Small intestine (tissue), 7 donors: ENCODE measurements at regions not wholly inside any gene's neighbourhood (a gene's known extent, or its start where the extent isn't known, plus 50 kb on each side); places are given as distances from the start of the nearest gene placed in this dataset.
"Not testable (repeated sequence)": the region's sequence is repeated elsewhere in the genome, so short reads cannot be mapped to it uniquely, and the experiment has no call there.

ENCODE experiments used
- DNase-seq, 2 donors: peaks; one replicate each; pipeline versions ENCODE4 v3.0.0 to v3.0.0-alpha.2; 2013
- FAIRE-seq: peaks from 2 replicates; lab custom pipeline; 2012; peaks lifted over from hg19 to GRCh38; lab: Jason Lieb, UNC
- H3K27ac ChIP-seq, 3 donors: one replicate each; pipeline ENCODE4 v1.5.1; 2013; ENCODE audit warnings: low read length in 2 of 3, mild to moderate bottlenecking in 2 of 3, control low read depth in 1 of 3, inconsistent platforms in 1 of 3, low read depth in 1 of 3, moderate library complexity in 1 of 3
- H3K27me3 ChIP-seq, 3 donors: one replicate each; pipeline ENCODE4 v1.6.1; 2013; ENCODE audit warnings: low read length in 3 of 3, inconsistent platforms in 1 of 3; ENCODE audit not compliant: control insufficient read depth in 3 of 3, insufficient read depth in 3 of 3
- H3K36me3 ChIP-seq, 3 donors: one replicate each; pipeline ENCODE4 v1.6.1; 2013; ENCODE audit warnings: low read length in 3 of 3, inconsistent platforms in 1 of 3, low read depth in 1 of 3, mild to moderate bottlenecking in 1 of 3, moderate library complexity in 1 of 3; ENCODE audit not compliant: control insufficient read depth in 3 of 3, insufficient read depth in 2 of 3
- H3K4me1 ChIP-seq, 3 donors: one replicate each; pipeline ENCODE4 v1.6.1; 2013; ENCODE audit warnings: low read length in 2 of 3, inconsistent platforms in 1 of 3, low read depth in 1 of 3, mild to moderate bottlenecking in 1 of 3, moderate library complexity in 1 of 3; ENCODE audit not compliant: control insufficient read depth in 3 of 3, insufficient read depth in 2 of 3
- H3K4me3 ChIP-seq, 3 donors: one replicate each; pipeline ENCODE4 v1.5.1; 2013; ENCODE audit warnings: low read length in 3 of 3, control low read depth in 1 of 3, inconsistent platforms in 1 of 3, low read depth in 1 of 3, mild to moderate bottlenecking in 1 of 3, moderate library complexity in 1 of 3
- H3K9me3 ChIP-seq, 2 donors: one replicate each; pipeline ENCODE4 v1.6.1; 2013; ENCODE audit warnings: low read depth in 1 of 2, low read length in 1 of 2; ENCODE audit not compliant: control insufficient read depth in 2 of 2, insufficient read depth in 1 of 2
- WGBS, 3 donors: extraction: QIAGEN DNeasy Blood & Tissue Kit; methylation state at CpG; one replicate each; pipeline ENCODE4 v1.1.7; 2013; 5-methylcytosine and 5-hydroxymethylcytosine counted together
- donor health status: healthy with polysubstance abuse.
- donor health status: control.
- donor health status: control.
- donor health status: Bipolar disorder and iron deficiency.
- donor health status: healthy.

- H3K4me1 ChIP-seq, DNase-seq, H3K36me3 ChIP-seq, H3K4me3 ChIP-seq, FAIRE-seq, H3K27ac ChIP-seq, H3K9me3 ChIP-seq, H3K27me3 ChIP-seq: not testable (repeated sequence)
- WGBS, 3 donors = 82 to 85% (median 84%) methylated on average over 9 to 10 of the region's 10 CpGs
Measured at GRCh38 chr13:24599019-24599791, 81.0 kb upstream of the ATP12A start.

- 54 to 96% (median 91%) methylated on average over 6 of the region's 6 CpGs for WGBS, 3 donors
- FAIRE-seq (no peak), DNase-seq (peak in 1 of 2 donors; percentile 30)
- Histone ChIP-seq H3K4me3 (no peak overlapping the region), H3K36me3 (no peaks in the 10 kb centered on the region), H3K27me3 (no peaks in the 10 kb centered on the region), H3K9me3 (no peaks in the 10 kb centered on the region), H3K4me1 (no peaks in the 10 kb centered on the region), H3K27ac (no peak overlapping the region)
Measured at GRCh38 chr13:24605923-24606372, 74.3 kb upstream of the ATP12A start.

GRCh38 chr13:24606486-24607170, 73.6 kb upstream of the ATP12A start:
- Histone ChIP-seq H3K27ac (no peak overlapping the region), H3K4me1 (no peaks in the 10 kb centered on the region), H3K4me3 (no peak overlapping the region), H3K9me3 (no peaks in the 10 kb centered on the region), H3K36me3 (no peaks in the 10 kb centered on the region), H3K27me3 (no peaks in the 10 kb centered on the region)
- DNase-seq = no peak
- FAIRE-seq = no peak
- WGBS, 3 donors = 89 to 95% (median 95%) methylated on average over 6 of the region's 6 CpGs

- H3K27ac ChIP-seq = no peak overlapping the region
- no peak overlapping the region for H3K4me3 ChIP-seq
- H3K9me3 ChIP-seq = no peaks in the 10 kb centered on the region
- H3K4me1 ChIP-seq = no peaks in the 10 kb centered on the region
- no peaks in the 10 kb centered on the region for H3K36me3 ChIP-seq
- H3K27me3 ChIP-seq = no peaks in the 10 kb centered on the region
- FAIRE-seq (no peak), DNase-seq (no peak)
- 76 to 86% (median 77%) methylated on average over 3 of the region's 3 CpGs for WGBS, 3 donors
Measured at GRCh38 chr13:24610956-24611355, 69.3 kb upstream of the ATP12A start.

- no peaks in the 10 kb centered on the region for H3K27me3 ChIP-seq
Measured at GRCh38 chr13:24612726-24613125, 67.5 kb upstream of the ATP12A start.

GRCh38 chr13:24613128-24613527, 67.1 kb upstream of the ATP12A start:
- DNase-seq (no peak), FAIRE-seq (no peak)
- Histone ChIP-seq H3K4me1 (no peaks in the 10 kb centered on the region), H3K9me3 (no peaks in the 10 kb centered on the region), H3K27me3 (no peaks in the 10 kb centered on the region), H3K27ac (no peak overlapping the region), H3K36me3 (no peaks in the 10 kb centered on the region), H3K4me3 (no peak overlapping the region)
- WGBS, 3 donors = 92 to 96% (median 94%) methylated on average over 3 of the region's 3 CpGs

More at GRCh38 chr13:24612726-24613125, 67.5 kb upstream of the ATP12A start:
- Histone ChIP-seq H3K27ac (no peak overlapping the region), H3K4me1 (no peaks in the 10 kb centered on the region), H3K36me3 (no peaks in the 10 kb centered on the region), H3K4me3 (no peak overlapping the region), H3K9me3 (no peaks in the 10 kb centered on the region)
- FAIRE-seq = no peak
- no peak for DNase-seq
- 92 to 97% (median 95%) methylated on average over 9 of the region's 9 CpGs for WGBS, 3 donors

GRCh38 chr13:24613755-24614154, 66.5 kb upstream of the ATP12A start:
- Histone ChIP-seq H3K4me3 (no peak overlapping the region), H3K27ac (no peak overlapping the region), H3K9me3 (no peaks in the 10 kb centered on the region), H3K27me3 (no peaks in the 10 kb centered on the region), H3K4me1 (peaks cover 0 to 1% (median 0%) of the 10 kb centered on the region in 3 donors), H3K36me3 (no peaks in the 10 kb centered on the region)
- no peak for FAIRE-seq
- WGBS, 3 donors = 72 to 86% (median 82%) methylated on average over 11 of the region's 11 CpGs
- no peak for DNase-seq

GRCh38 chr13:24614306-24615080, 65.7 kb upstream of the ATP12A start:
- peaks cover 0 to 4% (median 0%) of the 10 kb centered on the region in 3 donors for H3K4me1 ChIP-seq
- no peaks in the 10 kb centered on the region for H3K36me3 ChIP-seq
- H3K27me3 ChIP-seq = no peaks in the 10 kb centered on the region
- DNase-seq (no peak), FAIRE-seq (no peak)
- 85 to 90% (median 86%) methylated on average over 15 of the region's 15 CpGs for WGBS, 3 donors
- no peaks in the 10 kb centered on the region for H3K9me3 ChIP-seq
- H3K27ac ChIP-seq = no peak overlapping the region
- no peak overlapping the region for H3K4me3 ChIP-seq
